Astrocyte of the cerebellum (primary cell): ENCODE measurements at regions not wholly inside any gene's neighbourhood (a gene's known extent, or its start where the extent isn't known, plus 50 kb on each side); places are given as distances from the start of the nearest gene placed in this dataset.

Source experiments
- DNase-seq: peaks from one replicate; pipeline ENCODE4 v3.0.0-alpha.2; 2011; ENCODE audit warnings: low read depth
- H3K4me3 ChIP-seq: 2 replicates; pipeline ENCODE4 v1.5.1; 2011; ENCODE audit warnings: mild to moderate bottlenecking, low read depth, low read length, moderate library complexity
- CTCF ChIP-seq: IDR thresholded peaks from 2 replicates; pipeline ENCODE4 v1.5.1; 2012; ENCODE audit warnings: low read length, low read depth, moderate library complexity, mild to moderate bottlenecking; ENCODE audit errors: missing control alignments
- in situ Hi-C: cut with HindIII; loops from 2 replicates; pipeline ENCODE4 v1.10.0; 2017; ENCODE audit warnings: low sequenced_read_pairs

GRCh38 chr17:21523497-21524210, 147.5 kb downstream of the KCNJ12 start:
- no peak for DNase-seq
- no peak overlapping the region for H3K4me3 ChIP-seq
- in situ Hi-C loops = no loop called here
- TF ChIP-seq CTCF = no peak

DNA sequence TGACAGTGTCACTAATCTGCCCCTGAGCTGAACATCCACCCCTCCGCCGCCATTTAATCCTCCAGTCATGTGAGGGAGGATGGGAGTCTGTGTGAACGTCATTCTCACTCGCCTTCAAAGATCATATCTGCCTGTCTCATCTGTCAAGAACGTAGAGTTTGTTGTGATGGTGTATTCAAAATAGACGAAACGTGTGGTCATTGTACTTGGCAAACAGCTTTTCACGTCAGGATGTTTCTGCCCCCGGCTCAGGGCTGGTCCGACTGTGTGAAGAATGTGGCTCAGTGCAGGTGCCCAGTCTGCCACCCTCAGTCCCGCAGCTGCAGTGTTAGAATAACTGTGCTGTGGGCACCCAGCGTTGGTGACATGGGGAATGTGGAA, 148.0 kb downstream of the KCNJ12 start:
- TF ChIP-seq CTCF = no peak
- H3K4me3 ChIP-seq = no peak overlapping the region
- in situ Hi-C loops = no loop called here
- DNase-seq = no peak

GRCh38 chr17:21525464-21526130, 149.4 kb downstream of the KCNJ12 start:
- no peak for TF ChIP-seq CTCF
- in situ Hi-C loops = loop anchor here (25.0 kb wide), 1 partner anchor 238 kb away; the partner anchor contains the start of gene MAP2K3
- no peak for DNase-seq
- no peak overlapping the region for H3K4me3 ChIP-seq

- TF ChIP-seq CTCF = no peak
- H3K4me3 ChIP-seq = no peak overlapping the region
- in situ Hi-C loops = loop anchor here (25.0 kb wide), 1 partner anchor 241 kb away; the partner anchor contains the start of gene MAP2K3
- no peak for DNase-seq
These were observed 152.0 kb downstream of the KCNJ12 start for GRCh38 chr17:21528031-21528695.

DNA sequence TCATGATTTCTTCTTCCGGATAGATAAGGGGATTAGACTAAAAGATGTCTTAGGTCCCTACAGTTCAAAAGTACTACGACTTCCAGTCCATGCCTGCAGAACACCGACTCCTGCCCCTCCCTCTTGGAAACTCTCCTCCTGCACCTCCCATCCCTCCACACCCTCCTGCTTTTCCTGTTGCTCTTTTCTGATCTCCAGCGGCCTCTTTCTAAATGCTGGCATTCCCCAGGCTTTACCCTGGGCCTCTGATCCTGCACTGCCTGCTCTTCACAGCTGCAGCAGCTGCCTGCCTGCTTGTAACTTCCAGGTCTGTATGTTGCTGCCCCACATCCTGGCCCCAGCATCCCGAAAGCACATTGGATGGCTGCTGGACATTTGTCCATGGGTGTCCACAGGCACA, 154.2 kb downstream of the KCNJ12 start:
- no peak for TF ChIP-seq CTCF
- DNase-seq = no peak
- H3K4me3 ChIP-seq = no peak overlapping the region
- in situ Hi-C loops = loop anchor here (25.0 kb wide), 1 partner anchor 243 kb away; the partner anchor contains the start of gene MAP2K3

GRCh38 chr17:21530841-21531240, 154.7 kb downstream of the KCNJ12 start:
- in situ Hi-C loops = loop anchor here (25.0 kb wide), 1 partner anchor 244 kb away; the partner anchor contains the start of gene MAP2K3
- no peak for TF ChIP-seq CTCF
- H3K4me3 ChIP-seq = no peak overlapping the region
- DNase-seq = no peak
